CD4-positive, alpha-beta T cell treated with Interleukin-10 for 1 hour (primary cell): ENCODE measurements at regions not wholly inside any gene's neighbourhood (a gene's known extent, or its start where the extent isn't known, plus 50 kb on each side); places are given as distances from the start of the nearest gene placed in this dataset.
"Not testable (repeated sequence)": the region's sequence is repeated elsewhere in the genome, so short reads cannot be mapped to it uniquely, and the experiment has no call there.

Source experiments
- DNase-seq: peaks from one replicate; pipeline ENCODE4 v3.0.0-alpha.2; 2020

DNA sequence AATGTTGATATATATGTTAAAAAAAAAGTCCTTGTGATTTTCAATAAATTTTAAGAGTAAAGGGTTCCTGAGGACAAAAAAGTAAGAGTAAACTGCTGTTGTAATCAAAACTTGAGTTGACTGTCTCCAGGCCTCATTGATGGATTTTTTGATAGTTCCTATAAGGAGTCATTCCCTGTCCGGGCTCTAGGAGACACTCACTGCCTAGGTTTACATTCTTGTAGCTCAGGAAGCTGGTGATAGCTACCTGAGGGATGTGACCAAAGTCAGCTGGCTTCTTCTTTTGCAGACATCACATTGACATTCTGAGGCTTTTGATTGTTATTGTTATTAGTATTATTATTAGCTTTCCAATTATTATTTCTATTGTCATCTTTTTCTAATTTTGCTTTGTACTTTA, 116.5 kb upstream of the FBXL7 start:
- DNase-seq, result no peak

DNA sequence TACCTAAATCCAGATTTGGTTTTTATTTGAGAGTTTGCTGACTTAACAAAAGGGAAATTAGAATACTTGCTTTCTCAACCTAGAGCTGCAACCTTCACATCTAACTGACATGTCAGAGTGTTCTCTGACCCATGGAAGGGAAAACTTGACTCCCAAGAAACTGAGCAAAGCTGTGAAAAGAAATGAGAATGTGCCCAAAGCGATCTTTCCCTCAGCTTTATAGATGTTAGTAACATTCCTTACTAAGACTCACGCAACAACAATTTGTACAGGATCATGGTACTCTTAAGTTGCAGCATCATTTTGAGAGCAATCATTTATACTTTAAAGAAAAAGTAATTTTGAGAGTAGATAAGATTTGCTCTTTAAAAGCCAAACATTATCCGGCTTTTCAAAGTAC, 117.0 kb upstream of the FBXL7 start:
- no peak for DNase-seq

DNA sequence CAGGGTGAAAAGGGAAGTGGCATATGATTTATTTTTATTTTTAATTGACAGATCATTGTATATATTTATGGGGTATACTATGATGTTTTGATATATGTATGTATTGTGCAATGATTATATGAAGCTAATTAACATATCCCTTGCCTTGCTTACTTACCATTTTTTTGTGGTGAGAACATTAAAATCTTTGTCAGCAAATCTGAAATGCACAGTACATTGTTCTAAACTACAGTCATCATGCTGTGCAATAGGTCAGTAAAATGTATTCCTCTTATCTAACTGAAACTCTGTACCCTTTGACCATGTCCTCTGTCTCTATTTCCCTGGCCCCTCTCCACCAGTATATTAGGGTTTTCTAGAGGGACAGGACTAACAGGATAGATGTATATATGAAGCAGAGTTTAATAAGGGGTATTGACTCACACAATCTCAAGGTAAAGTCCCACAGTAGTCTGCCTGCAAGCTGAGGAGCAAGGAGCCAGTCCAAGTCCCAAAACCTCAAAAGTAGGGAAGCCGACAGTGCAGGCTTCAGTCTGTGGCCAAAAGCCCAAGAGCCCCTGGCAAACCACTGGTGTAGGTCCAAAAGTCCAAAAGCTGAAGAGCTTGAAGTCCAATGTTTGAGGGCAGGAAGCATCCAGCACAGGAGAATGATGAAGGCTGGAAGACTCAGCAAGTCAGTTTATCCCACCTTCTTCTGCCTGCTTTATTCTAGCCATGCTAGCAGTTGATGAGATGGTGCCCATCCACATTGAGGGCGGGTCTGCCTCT, 122.2 kb upstream of the FBXL7 start:
- DNase-seq, result no peak

DNA sequence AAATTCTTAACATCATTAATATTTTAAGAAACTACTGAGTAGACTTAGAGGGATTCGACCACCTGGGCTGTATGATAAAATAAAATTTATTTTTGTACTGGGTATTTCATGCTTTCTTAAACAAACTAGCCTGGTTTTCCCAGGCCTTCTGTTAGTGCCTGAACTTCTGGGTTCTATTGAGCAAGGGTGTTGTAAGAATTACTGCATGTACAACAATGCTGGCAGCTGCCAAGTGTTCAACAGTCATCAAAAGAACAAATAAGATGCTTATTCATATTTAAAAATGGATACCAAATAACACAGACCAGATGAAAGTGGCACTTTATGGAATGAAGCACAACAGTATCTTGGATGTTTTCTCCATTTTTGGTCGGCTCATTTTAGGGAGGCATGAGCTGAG, 123.2 kb upstream of the FBXL7 start:
- DNase-seq, result no peak

DNA sequence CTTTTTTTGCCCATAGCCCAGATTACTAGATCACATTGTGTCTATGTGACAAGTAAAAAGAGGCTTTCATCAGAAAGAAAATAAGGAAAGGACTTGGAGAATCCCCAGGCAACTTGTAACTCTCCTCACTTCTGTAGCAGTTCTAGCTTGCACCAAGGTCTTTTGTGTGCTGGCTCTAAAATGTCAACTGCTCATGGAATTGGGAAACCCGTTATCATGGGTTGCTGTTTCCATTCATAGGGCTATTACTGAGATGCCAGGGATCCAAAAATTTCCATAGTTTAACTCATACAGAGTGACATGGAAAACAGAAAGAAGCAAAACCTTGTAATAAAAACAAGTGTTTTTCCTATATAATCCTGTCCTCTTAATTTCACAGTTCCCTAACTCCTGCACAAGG, 123.9 kb upstream of the FBXL7 start:
- DNase-seq, result no peak

DNA sequence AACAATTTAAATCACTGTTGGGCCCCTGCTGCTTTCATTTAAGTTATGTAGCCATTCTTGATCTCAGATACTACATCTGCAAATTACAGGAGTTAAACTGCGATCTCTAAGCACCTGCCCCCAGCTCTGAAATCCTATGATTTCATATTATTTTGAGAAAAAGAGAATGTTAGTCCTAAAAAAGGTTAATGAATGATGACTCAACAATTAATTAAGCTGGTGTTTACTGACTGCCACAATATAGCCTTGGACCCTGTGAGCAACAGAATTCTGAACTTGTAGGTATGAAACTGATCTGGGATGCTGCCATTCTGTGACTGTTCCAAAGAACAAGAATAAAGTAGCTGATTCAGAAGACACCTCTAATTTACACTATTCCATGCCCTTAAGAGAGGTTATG, 124.4 kb upstream of the FBXL7 start:
- no peak for DNase-seq

DNA sequence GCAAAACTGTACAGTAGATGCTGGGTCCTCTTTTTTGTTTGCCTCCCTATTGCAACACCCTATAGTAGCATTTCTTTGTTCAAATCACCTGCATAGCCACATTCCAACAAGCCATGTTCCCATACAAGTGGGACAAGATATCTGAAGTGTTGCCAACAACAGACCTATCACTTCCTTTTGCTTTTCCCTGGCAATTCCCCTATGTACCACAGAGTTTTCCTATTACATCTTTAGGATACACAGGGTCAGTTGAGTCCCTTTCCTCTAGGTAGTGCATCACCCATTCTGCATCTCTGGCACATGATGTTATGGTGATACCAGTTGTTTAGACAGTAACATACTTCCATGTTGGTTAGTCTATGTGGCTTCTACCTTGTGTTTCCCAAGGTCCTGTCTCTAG, 125.1 kb upstream of the FBXL7 start:
- no peak for DNase-seq

DNA sequence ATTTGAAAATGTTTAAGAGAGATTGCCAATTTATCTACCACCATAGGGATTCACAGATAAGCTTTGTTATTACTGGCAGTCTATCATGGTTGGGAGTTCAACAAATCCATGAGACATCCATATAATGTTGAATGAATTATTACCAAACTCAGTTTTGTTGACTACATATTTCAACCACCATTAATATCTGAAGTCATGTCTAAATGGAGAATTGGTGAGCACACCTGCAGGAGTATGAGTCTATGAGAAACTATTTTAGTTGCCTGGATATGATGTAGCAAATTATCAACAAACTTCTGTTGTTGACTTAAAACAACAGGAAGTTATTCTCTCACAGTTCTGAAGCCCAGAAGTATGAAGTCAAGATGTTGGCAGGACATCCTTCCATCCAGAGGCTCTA, 126.8 kb upstream of the FBXL7 start:
- no peak for DNase-seq

DNA sequence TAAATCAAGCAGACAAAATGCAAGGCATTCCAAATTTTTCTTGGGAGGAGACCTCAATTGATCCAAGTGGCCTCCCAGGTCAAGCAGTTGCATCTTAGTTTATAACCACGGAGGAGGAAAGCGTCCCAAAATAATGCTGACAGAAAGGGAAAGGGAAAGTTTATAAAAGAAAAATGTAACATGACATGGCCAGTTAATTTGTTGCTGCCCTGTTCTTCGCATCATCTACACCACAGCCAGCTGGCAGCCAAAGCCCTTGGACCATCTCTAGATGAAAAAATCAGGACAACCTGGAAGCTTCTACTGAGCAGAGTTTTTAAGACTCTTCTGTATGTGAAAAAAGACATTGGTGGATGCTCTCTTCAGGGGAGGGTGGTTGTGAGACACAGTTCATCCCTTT, 128.8 kb upstream of the FBXL7 start:
- no peak for DNase-seq

DNA sequence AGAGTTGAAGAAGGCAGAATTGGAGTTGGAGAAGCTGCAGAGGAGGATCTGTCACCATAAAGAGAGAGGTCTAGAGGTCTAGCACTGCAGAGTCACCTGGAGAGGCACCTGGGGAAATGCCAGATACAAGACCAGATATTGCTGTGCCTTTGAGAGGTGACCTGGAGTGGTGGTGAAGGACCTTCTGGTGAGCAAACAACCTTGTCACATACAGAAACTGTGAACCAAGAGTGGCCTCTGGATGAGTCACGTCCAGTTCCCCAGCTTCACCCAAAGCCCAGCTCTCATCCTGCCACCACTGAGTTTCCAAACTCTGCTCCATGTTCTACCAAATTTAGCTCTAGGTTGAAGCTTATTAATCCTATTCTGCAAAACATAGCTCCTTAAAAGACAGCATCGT, 131.1 kb upstream of the FBXL7 start:
- no peak for DNase-seq

DNA sequence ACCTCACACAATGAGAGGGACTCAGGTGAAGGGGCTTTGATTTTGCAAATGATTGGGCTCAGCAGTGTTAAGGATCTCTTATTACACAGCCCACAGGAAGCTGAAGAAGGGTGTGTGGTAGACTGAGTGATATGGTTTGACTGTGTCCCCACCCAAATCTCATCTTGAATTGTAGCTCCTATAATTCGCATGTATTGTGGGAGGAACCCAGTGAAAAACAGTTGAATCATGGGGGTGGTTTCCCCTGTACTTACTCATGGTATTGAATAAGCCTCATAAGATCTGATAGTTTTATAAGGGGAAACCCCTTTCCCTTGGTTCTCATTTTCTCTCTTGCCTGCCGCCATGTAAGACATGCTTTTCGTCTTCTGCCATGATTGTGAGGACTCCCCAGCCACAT, 132.5 kb upstream of the FBXL7 start:
- DNase-seq, result no peak

DNA sequence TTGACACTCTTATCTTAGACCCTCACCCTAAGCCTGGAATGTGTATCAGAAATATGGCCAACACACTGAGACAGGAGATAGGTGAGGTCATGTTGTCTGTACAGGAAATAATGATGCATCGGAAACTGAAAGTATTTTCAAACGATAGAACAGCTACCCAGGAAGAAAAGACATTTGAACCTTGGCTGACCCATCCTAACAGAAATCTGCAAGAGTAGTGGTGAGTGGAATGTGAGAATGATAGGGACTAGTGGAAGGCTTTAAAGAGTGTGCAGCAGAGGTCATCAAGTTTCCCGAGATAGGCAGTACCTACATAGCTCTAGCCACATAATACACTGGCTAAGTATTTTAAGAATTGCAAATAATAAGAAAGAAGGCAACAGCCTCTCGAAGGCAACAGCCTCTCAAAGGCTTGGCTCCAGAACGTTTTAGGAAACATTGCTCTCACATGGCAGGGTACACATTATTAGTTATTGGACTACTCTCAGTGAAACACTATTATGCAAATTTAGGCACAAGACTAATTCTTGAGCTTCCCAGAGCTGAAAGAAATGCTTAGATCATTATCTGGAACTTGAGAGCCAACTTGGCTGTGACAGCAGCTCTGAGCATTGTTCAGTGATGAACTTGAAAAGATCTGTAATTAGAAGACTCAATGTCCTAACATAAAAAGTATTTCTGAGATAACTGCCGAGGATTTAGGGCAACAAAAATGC, 133.1 kb upstream of the FBXL7 start:
- no peak for DNase-seq

DNA sequence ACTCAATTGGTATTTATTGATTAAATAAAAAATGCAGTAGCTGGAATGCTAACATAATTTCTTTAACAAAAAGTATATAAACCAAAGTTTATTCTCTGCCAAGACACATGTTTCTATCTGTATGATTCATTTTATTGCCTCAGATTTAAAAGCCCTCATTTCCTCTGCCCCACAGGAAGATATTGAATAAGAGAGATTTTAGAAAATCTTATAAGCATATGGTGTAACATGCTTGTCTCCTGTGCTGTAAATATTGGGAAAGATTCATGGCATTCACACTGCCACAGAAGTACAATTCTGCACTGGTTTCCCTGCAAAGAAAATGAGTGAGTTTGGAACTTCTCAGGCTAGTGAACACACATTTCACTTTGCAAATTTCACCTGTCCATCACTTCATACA, 134.9 kb upstream of the FBXL7 start:
- no peak for DNase-seq

DNA sequence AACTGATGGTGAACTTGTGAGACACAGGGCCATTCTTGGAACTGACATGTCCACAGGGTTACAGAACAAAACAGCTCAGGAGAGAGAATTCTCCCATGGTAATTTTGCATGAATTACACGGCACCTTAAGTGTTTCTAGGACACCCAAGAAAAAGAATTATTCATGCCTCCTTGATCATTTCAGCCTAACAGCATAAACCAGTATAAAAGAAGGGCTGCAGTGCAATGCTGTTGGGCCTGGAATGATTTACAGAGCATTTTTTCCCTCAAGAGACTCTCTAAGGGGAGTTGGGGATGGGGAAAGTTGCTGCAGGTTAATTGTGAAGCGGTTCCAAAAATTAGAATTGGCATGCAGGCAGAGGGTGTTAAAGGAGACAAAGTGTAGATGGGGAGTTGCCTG, 136.4 kb upstream of the FBXL7 start:
- DNase-seq, result no peak

DNA sequence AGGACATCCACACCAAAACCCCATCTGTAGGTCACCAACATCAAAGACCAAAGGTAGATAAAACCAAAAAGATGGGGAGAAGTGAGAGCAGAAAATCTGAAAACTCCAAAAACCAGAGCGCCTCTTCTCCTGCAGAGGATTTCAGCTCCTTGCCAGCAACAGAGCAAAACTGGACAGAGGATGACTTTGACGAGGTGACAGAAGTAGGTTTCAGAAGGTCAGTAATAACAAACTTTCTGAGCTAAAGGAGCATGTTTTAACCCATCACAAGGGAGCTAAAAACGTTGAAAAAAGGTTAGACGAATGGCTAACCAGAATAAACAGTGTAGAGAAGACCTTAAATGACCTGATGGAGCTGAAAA, 142.9 kb upstream of the FBXL7 start:
- not testable (repeated sequence) for DNase-seq

DNA sequence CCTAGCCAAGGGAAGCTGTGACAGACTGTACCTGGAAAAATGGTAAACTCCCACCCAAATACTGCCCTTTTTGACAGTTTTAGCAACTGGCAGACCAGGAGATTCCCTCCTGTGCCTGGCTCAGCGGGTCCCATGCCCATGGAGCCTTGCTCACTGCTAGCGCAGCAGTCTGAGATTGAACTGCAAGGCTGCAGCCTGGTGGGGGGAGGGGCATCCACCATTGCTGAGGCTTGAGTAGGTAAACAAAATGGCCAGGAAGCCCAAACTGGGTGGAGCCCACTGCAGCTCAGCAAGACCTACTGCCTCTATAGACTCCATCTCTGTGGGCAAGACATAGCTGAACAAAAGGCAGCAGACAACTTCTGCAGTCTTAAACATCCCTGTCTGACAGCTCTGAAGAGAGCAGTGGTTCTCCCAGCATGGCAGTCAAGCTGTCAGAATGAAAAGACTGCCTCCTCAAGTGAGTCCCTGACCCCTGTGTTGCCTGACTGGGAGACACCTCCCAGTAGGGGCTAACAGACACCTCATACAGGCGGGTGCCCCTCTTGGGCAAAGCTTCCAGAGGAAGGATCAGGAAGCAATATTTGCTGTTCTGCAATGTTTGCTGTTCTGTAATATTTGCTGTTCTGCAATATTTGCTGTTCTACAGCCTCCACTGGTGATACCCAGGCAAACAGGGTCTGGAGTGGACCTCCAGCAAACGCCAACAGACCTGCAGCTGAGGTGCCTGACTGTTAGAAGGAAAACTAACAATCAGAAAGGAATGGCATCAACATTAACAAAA, 143.5 kb upstream of the FBXL7 start:
- not testable (repeated sequence) for DNase-seq

DNA sequence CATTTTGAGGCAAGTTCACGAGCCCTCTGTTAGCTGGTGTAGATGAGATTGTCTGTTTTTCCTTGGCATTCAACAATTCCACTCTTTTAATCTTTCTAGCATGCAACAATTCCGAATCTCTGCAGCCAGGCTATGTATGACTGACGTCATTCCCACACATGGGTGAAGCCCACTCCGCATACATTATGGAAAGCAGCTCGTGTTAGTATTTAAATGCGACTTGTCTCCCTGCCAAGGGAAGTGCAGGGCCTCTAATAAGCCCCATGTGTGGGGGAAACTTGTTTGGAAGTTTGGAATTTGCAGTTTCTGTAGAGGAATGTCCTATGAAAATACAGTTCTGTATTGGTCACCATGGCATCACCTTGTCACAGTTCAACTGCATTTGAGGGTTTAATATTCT, 146.0 kb upstream of the FBXL7 start:
- no peak for DNase-seq

DNA sequence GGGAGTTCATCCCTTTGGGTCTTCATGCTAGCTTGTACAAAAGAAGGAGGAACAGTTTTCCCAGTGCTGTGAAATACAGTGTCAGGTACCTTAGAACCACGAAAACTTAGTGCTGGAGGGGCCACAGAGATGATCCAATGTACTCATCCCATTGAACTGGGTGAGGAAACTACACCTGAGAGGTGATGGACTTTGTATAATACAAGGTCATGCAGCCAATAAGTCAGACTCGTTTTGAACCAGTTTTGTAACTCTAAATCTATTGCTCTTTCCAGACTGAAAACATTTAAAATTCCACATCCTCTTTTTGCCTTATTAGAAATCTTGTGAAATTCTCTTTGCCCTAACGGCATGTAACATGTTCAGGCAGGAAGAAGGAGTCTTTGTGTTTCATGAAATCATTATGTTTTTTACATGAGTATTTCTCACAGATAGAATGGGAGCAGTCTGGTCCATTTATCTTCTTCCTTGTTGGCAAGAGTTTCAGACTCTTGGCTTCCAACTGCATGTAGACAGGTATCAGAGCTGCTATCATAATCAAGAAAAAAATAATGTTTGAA, 146.8 kb upstream of the FBXL7 start:
- DNase-seq, result no peak

DNA sequence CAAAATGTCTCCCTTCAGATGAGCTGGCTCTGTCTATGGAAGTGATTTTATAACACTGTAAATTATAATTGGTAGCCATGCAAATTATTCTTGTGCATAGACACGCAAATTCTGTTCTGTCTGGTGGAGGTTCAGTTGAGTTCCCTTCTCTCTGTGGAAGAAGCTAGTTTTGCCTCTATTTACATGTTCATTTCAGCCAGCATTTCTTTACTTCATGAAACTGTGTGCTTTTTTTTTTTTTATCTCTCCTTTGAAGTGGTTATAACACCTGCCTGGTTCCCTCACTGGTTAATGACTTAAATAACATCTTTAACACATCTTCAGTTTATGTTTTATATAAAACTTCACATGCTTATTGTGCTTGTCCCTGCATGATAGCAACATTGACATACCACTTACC, 149.4 kb upstream of the FBXL7 start:
- no peak for DNase-seq

DNA sequence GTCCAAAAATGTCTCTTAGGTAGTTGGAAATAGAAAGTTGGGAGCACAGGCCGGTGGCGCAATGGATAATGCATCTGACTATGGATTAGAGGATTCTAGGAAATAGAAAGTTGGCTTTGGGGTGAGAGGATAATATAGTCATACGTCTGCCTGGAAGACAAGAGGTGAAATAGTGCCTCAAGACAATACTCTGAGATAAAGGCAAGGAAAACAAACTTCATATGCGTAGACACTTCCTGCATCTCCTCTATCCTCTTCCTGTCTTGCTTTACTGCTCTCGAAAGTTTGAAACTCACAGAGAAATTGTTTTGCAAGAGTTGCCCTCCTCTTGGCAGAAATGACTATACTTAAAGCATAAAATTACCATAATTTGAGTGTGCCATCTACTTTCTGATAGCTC, 153.2 kb upstream of the FBXL7 start:
- no peak for DNase-seq

DNA sequence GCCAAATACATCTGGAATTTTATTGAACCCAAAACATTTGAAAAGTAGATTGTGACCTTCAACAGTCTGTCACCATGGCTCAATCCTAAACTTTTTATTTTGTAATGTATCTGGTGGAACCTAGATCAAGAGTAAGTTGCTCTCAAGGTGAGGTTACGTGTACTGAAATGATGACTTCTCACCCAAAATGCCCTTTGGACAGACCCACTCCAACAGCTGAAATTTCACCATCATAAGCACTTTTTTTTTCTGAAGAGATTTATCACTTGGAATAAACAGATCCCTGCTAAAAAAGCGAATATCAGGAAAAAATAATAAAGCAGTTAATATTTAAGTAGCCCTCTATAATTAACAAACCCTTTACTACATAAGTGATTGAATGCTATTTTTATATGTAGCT, 155.0 kb upstream of the FBXL7 start:
- no peak for DNase-seq

DNA sequence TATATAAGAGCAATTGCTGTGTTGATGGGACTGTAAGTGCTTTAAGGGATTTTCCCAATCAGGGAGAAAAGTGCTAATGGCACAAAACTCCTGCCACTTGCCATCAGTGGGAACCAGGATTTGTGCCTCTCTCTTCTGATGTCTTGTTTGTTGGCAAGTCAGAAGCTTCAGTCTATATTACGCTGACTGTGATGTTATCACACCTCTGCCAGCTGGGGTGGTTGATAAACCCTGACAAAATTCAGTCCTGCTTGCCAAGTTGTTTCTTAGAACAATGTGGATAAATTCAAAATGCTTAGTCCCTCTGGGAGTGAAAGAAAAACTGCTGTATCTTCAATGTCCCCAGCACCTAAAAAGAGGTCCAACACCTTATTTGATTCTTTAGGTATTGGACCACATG, 161.4 kb upstream of the FBXL7 start:
- no peak for DNase-seq

DNA sequence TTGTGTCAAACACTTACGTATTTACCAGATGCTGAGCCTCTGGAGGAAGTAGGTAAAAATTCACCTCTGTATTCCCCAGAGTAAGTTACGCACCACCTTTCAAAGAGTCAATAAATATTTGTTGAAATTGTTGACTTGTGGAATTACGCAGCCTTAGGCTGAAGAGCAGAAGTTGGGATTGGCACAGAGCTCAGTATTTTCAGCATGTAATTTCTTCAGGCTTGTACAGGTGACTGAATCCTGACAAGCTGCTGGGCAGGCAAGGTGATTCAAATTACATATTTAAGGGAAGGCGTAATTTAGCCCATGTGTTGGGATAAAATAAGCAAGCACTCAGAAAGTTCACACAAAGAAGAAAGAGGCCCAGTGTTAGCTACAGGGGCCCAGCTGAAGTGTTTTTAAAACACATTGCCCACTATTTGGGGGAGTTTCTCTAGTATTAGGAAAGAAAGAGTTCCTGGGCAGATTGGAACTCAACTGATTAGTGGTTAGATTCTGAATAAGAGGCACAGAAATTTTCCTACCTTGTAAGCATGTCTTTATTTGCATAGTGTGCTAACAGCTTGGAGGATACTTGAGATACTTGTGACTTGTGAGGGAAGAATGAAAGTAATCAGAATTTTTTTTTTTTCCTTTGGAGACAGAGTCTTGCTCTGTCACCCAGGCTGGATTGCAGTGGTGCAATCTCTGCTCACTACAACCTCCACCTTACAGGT, 165.3 kb upstream of the FBXL7 start:
- DNase-seq, result no peak
